Right atrium auricular region (tissue), 2 donors: ENCODE measurements at regions not wholly inside any gene's neighbourhood (a gene's known extent, or its start where the extent isn't known, plus 50 kb on each side); places are given as distances from the start of the nearest gene placed in this dataset.

Source experiments
- DNase-seq: peaks from one replicate; pipeline ENCODE4 v3.0.0-alpha.2; 2019; ENCODE audit warnings: low spot score
- H3K27ac ChIP-seq, 2 donors: fragments of 200-600 bp; sonication (generic); 1 replicate in 1 of 2; 2 replicates in 1 of 2; pipeline ENCODE4 v1.5.1; 2016 to 2019
- H3K27me3 ChIP-seq, 2 donors: fragments of 200-600 bp; sonication (generic); one replicate each; pipeline versions ENCODE4 v1.5.1 to v1.6.0; 2017 to 2019
- H3K36me3 ChIP-seq: fragments of 200-600 bp; sonication (generic); one replicate; pipeline ENCODE4 v1.5.1; 2016
- H3K4me1 ChIP-seq, 2 donors: fragments of 200-600 bp; sonication (generic); one replicate each; pipeline versions ENCODE4 v1.5.1 to v1.6.0; 2017 to 2019
- H3K4me3 ChIP-seq, 2 donors: fragments of 200-600 bp; sonication (generic); 1 replicate in 1 of 2; 2 replicates in 1 of 2; pipeline ENCODE4 v1.5.1; 2017 to 2019; ENCODE audit warnings: mild to moderate bottlenecking in 1 of 2, moderate library complexity in 1 of 2
- H3K9me3 ChIP-seq, 2 donors: fragments of 200-600 bp; sonication (generic); one replicate each; pipeline ENCODE4 v1.5.1; 2019
- TF ChIP-seq, protein P1 (sequence below), 2 donors: fragments of 200-600 bp; sonication (generic); IDR thresholded peaks; one replicate each; pipeline ENCODE4 v1.5.1; 2019; ENCODE audit warnings: antibody characterized with exemption in 2 of 2

- no peaks in the 10 kb centered on the region for H3K9me3 ChIP-seq
- H3K4me1 ChIP-seq: no peaks in the 10 kb centered on the region
- H3K27ac ChIP-seq: no peak overlapping the region
- no peak for DNase-seq
- no peak overlapping the region for H3K4me3 ChIP-seq
- H3K36me3 ChIP-seq: no peaks in the 10 kb centered on the region
- TF ChIP-seq, protein P1, sequence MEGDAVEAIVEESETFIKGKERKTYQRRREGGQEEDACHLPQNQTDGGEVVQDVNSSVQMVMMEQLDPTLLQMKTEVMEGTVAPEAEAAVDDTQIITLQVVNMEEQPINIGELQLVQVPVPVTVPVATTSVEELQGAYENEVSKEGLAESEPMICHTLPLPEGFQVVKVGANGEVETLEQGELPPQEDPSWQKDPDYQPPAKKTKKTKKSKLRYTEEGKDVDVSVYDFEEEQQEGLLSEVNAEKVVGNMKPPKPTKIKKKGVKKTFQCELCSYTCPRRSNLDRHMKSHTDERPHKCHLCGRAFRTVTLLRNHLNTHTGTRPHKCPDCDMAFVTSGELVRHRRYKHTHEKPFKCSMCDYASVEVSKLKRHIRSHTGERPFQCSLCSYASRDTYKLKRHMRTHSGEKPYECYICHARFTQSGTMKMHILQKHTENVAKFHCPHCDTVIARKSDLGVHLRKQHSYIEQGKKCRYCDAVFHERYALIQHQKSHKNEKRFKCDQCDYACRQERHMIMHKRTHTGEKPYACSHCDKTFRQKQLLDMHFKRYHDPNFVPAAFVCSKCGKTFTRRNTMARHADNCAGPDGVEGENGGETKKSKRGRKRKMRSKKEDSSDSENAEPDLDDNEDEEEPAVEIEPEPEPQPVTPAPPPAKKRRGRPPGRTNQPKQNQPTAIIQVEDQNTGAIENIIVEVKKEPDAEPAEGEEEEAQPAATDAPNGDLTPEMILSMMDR (IDR thresholded peaks at IDR 0.05): no peak
- H3K27me3 ChIP-seq: no peaks in the 10 kb centered on the region
These were observed 133.1 kb downstream of the PDCD6IP start for GRCh38 chr3:33931512-33931911.

- no peak for DNase-seq
- TF ChIP-seq, protein P1 (IDR thresholded peaks at IDR 0.05): no peak
- Histone ChIP-seq H3K27me3 (no peaks in the 10 kb centered on the region), H3K9me3 (no peaks in the 10 kb centered on the region), H3K27ac (no peak overlapping the region), H3K4me3 (no peak overlapping the region), H3K4me1 (no peaks in the 10 kb centered on the region), H3K36me3 (no peaks in the 10 kb centered on the region)
These were observed 133.8 kb downstream of the PDCD6IP start for GRCh38 chr3:33932010-33932764.

DNA sequence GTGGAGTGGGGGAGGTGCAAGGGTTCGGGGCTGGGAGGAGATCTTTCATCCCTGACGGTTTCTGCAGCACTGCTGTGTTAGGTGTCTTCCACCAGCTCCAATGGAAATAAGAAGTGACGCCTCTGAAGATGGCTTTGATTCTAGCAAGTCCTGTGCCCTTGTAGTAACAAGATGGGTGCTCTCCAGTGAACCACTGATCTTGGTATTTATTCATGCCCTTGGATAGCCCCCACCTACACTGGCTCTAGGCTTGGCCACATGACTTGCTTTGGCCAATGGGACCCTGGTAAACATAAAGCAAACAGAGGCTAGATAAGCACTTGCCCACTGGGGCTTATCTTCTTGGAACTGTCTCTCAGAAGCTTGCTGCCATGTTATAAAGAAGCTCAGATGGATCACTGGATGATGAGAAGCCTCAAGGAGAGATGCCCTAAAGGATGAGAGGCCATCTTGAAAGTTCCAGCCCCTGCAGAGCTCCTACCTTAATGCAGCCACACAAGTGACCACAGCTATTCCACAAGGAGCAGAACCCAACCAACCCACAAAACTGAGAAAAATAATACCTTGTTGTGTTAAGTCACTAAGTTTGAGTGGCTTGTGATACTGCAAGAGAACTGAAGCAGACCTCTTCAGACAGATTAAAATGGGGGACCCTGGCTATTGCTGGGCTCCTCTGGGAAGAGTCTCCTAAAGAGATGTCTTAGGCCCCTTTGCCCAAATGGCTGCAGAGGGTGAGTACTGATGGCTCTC, 137.9 kb downstream of the PDCD6IP start:
- H3K27ac ChIP-seq: no peak overlapping the region
- no peaks in the 10 kb centered on the region for H3K9me3 ChIP-seq
- H3K27me3 ChIP-seq: no peaks in the 10 kb centered on the region
- H3K36me3 ChIP-seq: no peaks in the 10 kb centered on the region
- no peaks in the 10 kb centered on the region for H3K4me1 ChIP-seq
- TF ChIP-seq, protein P1 (IDR thresholded peaks at IDR 0.05): no peak
- H3K4me3 ChIP-seq: no peak overlapping the region
- DNase-seq: no peak

DNA sequence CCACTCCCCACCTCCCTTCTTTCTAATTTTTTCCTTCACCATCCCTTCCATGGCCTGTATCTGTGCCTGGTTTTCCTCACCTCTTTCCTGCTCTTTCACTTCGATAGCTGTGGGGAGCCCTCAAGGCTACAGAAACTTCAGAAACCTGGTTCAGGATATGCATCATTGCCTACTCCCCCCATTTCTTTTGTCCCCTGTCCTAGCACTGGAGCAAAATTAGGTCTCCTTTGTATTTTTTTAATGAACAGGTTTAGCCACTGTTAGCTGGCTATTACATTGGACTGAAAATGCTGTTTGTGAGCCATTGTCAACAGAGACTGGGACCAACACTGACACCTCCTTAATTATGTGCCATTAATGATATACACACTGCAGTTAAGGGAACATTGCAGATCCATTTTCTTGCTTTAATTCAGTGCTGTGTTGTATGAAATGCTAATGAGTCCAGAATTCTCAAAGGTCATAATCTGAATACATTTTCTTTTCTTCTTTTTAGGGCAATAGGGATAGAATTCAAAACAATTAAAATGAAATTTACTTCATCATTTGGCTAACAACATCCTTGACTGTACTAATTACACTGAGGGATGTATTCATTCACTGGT, 138.6 kb downstream of the PDCD6IP start:
- Histone ChIP-seq H3K4me3 (no peak overlapping the region), H3K27me3 (no peaks in the 10 kb centered on the region), H3K9me3 (no peaks in the 10 kb centered on the region), H3K27ac (no peak overlapping the region), H3K36me3 (no peaks in the 10 kb centered on the region), H3K4me1 (no peaks in the 10 kb centered on the region)
- DNase-seq: no peak
- TF ChIP-seq, protein P1 (IDR thresholded peaks at IDR 0.05): no peak

- H3K4me1 ChIP-seq: no peaks in the 10 kb centered on the region
- H3K4me3 ChIP-seq: no peak overlapping the region
- H3K27ac ChIP-seq: no peak overlapping the region
- TF ChIP-seq, protein P1 (IDR thresholded peaks at IDR 0.05): no peak
- no peaks in the 10 kb centered on the region for H3K27me3 ChIP-seq
- H3K9me3 ChIP-seq: no peaks in the 10 kb centered on the region
- no peak for DNase-seq
- H3K36me3 ChIP-seq: no peaks in the 10 kb centered on the region
These were observed 139.2 kb downstream of the PDCD6IP start for GRCh38 chr3:33937628-33938027.
